ENCODE measurements at regions not wholly inside any gene's neighbourhood (a gene's known extent, or its start where the extent isn't known, plus 50 kb on each side); places are given as distances from the start of the nearest gene placed in this dataset.
A peak's percentile ranks its signal among the peaks of the same experiment; 100 is the strongest.

GRCh38 chr3:40971191-40972168, 227.8 kb upstream of the CTNNB1 start:
- TF ChIP-seq CTCF (IDR thresholded peaks at IDR 0.05) = peak in 1 of 7 experiments; percentile 9
- TF ChIP-seq POLR2A (IDR thresholded peaks at IDR 0.05) = no peak
- peak in 2 of 3 donors; percentile 41 to 89 for TF ChIP-seq POLR2AphosphoS5 (IDR thresholded peaks at IDR 0.05)
- peak; percentile 76 for TF ChIP-seq EP300 (IDR thresholded peaks at IDR 0.05)
